ENCODE measurements at regions not wholly inside any gene's neighbourhood (a gene's known extent, or its start where the extent isn't known, plus 50 kb on each side); places are given as distances from the start of the nearest gene placed in this dataset.

DNA sequence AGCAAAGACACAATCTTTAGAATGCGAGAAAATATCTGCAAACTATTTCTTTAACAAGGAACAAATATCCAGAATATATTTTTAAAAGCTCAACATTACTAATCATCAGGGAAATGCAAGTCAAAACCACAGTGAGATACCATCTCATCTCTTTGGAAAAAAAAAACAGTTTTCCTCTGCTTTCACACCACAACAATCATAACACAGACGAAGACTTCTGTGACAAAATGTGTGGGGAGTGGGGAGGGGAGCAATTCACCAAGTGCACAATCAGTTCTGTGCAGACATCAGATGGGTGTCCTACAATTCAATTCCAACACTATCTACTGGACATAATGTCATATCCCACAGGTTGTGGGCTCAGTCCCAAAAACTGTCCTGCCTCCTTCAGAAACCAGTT, 293.2 kb upstream of the SLC7A11 start:
- no peak overlapping the region for H3K27ac ChIP-seq
- TF ChIP-seq CTCF (IDR thresholded peaks at IDR 0.05): no peak
- no peak overlapping the region for H3K4me3 ChIP-seq (ENCODE audit: low read depth, low read length)
- no peak overlapping the region for H2AFZ ChIP-seq
- no peaks in the 10 kb centered on the region for H3K36me3 ChIP-seq (ENCODE audit: control insufficient read depth, insufficient read depth, low read length)
- no peak overlapping the region for H3K4me2 ChIP-seq (ENCODE audit: low read length)
- no peaks in the 10 kb centered on the region for H3K79me2 ChIP-seq
- H3K27me3 ChIP-seq (ENCODE audit: control insufficient read depth, insufficient read depth, low read length): no peaks in the 10 kb centered on the region
- no peaks in the 10 kb centered on the region for H3K4me1 ChIP-seq
- H3K9ac ChIP-seq: no peak overlapping the region
- H3K9me3 ChIP-seq (ENCODE audit: control insufficient read depth, low read length): no peaks in the 10 kb centered on the region

DNA sequence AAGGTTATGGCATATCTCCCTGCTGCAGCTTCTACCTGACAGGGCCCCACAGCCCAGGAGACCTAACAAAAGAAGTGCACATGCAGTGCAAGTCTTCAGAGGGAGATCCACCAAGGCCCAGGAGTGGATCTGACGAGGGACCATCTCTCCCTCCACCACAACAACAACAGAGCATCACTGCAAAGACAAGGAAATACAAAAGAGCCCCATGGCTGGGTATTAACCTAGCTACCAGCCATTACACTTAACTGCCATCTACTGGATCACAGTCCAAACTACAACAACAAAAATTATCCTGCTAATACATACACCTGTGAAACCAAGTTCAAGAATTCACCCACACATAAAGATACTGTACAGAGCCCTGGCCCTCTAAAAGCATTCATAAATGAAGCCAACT, 280.2 kb upstream of the SLC7A11 start:
- Histone ChIP-seq H3K36me3 (ENCODE audit: control insufficient read depth, insufficient read depth, low read length) (no peaks in the 10 kb centered on the region), H3K27me3 (ENCODE audit: control insufficient read depth, insufficient read depth, low read length) (peaks cover 1% of the 10 kb centered on the region), H2AFZ (no peak overlapping the region), H3K9me3 (ENCODE audit: control insufficient read depth, low read length) (no peaks in the 10 kb centered on the region), H3K9ac (no peak overlapping the region), H3K4me3 (ENCODE audit: low read depth, low read length) (no peak overlapping the region), H3K4me2 (ENCODE audit: low read length) (no peak overlapping the region), H3K4me1 (no peaks in the 10 kb centered on the region), H3K27ac (no peak overlapping the region), H3K79me2 (no peaks in the 10 kb centered on the region)
- TF ChIP-seq CTCF (IDR thresholded peaks at IDR 0.05): no peak

DNA sequence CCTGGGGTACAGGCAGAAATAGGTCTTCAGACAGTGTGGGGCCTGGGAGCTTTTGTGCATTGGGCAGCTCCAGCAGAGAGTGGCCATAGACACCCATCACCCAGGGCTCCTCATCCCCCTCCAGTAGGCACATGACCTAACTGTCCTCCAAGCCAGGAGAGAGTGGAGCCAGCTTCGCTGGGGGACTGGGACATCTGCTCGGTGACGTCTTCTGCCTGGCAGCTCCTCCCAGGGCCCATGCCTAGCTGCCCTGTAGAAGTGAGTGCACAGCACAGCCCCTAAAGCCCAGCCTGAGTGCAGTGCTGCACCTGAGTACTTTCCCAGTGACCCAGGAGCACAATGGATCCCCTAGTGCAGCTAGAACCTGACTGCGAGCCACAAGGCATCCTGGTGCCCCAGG, 279.7 kb upstream of the SLC7A11 start:
- Histone ChIP-seq H3K9ac (no peak overlapping the region), H3K27me3 (ENCODE audit: control insufficient read depth, insufficient read depth, low read length) (no peaks in the 10 kb centered on the region), H3K4me2 (ENCODE audit: low read length) (no peak overlapping the region), H3K4me3 (ENCODE audit: low read depth, low read length) (no peak overlapping the region), H3K27ac (no peak overlapping the region), H3K79me2 (no peaks in the 10 kb centered on the region), H2AFZ (no peak overlapping the region), H3K4me1 (no peaks in the 10 kb centered on the region), H3K9me3 (ENCODE audit: control insufficient read depth, low read length) (no peaks in the 10 kb centered on the region), H3K36me3 (ENCODE audit: control insufficient read depth, insufficient read depth, low read length) (no peaks in the 10 kb centered on the region)
- TF ChIP-seq CTCF (IDR thresholded peaks at IDR 0.05): no peak

- Histone ChIP-seq H3K27me3 (ENCODE audit: control insufficient read depth, insufficient read depth, low read length) (no peaks in the 10 kb centered on the region), H3K4me2 (ENCODE audit: low read length) (no peak overlapping the region), H3K27ac (no peak overlapping the region), H3K4me1 (no peaks in the 10 kb centered on the region), H3K4me3 (ENCODE audit: low read depth, low read length) (no peak overlapping the region), H3K9me3 (ENCODE audit: control insufficient read depth, low read length) (no peaks in the 10 kb centered on the region), H3K9ac (no peak overlapping the region), H3K36me3 (ENCODE audit: control insufficient read depth, insufficient read depth, low read length) (no peaks in the 10 kb centered on the region), H3K79me2 (no peaks in the 10 kb centered on the region), H2AFZ (no peak overlapping the region)
- no peak for TF ChIP-seq CTCF (IDR thresholded peaks at IDR 0.05)
Observed at GRCh38 chr4:138519436-138519835, 277.3 kb upstream of the SLC7A11 start.

DNA sequence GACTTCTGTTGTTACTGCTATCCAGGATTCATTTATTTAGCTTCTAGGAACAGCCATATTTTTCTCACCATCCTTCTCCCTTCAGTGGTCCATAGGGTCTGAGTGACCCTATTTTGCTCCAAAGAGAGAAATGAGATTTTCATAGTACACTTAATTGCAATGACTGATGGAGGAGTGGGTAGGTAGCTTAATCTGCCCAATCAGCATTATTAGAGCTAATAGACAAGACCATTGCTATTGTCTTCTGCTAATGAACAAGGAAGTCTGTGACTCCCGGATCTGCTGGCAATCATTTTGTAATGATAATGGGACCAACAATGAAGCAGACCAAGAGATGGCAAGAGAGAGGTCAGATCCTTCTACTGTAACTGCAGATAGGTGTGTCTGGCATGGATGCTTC, 271.4 kb upstream of the SLC7A11 start:
- no peak overlapping the region for H3K27ac ChIP-seq
- H3K4me2 ChIP-seq (ENCODE audit: low read length): no peak overlapping the region
- no peak overlapping the region for H3K4me3 ChIP-seq (ENCODE audit: low read depth, low read length)
- H3K9ac ChIP-seq: no peak overlapping the region
- no peak for TF ChIP-seq CTCF (IDR thresholded peaks at IDR 0.05)
- H3K4me1 ChIP-seq: no peaks in the 10 kb centered on the region
- no peak overlapping the region for H2AFZ ChIP-seq
- no peaks in the 10 kb centered on the region for H3K36me3 ChIP-seq (ENCODE audit: control insufficient read depth, insufficient read depth, low read length)
- H3K27me3 ChIP-seq (ENCODE audit: control insufficient read depth, insufficient read depth, low read length): no peaks in the 10 kb centered on the region
- no peaks in the 10 kb centered on the region for H3K79me2 ChIP-seq
- no peaks in the 10 kb centered on the region for H3K9me3 ChIP-seq (ENCODE audit: control insufficient read depth, low read length)

Measured in parathyroid adenoma (tissue), 2 donors.